AG04450 (cell line): ENCODE measurements at regions not wholly inside any gene's neighbourhood (a gene's known extent, or its start where the extent isn't known, plus 50 kb on each side); places are given as distances from the start of the nearest gene placed in this dataset.

Source experiments
- CTCF ChIA-PET: fragments of 300-600, 350-600 bp; formaldehyde crosslinking; extraction: SDS; loops from one replicate; lab custom pipeline; 2022; ENCODE audit warnings: antibody characterized with exemption, inconsistent platforms; lab: Charles Lee
- POLR2A ChIA-PET: fragments of 350-600 bp; formaldehyde crosslinking; extraction: SDS; loops from one replicate; lab custom pipeline; 2021; ENCODE audit warnings: antibody characterized with exemption, inconsistent platforms; lab: Yijun Ruan, JAX
- DNase-seq: peaks from one replicate; pipeline ENCODE4 v3.0.0-alpha.2; 2011; ENCODE audit warnings: low read depth, low spot score
- H3K27ac ChIP-seq: one replicate; pipeline ENCODE4 v1.5.1; 2012; ENCODE audit warnings: low read depth, low read length, control low read depth
- H3K27me3 ChIP-seq: one replicate; pipeline ENCODE4 v1.6.0; 2012; ENCODE audit warnings: low read length; ENCODE audit not compliant: control insufficient read depth, insufficient read depth
- H3K4me3 ChIP-seq: 2 replicates; pipeline ENCODE4 v1.5.1; 2011; ENCODE audit warnings: mild to moderate bottlenecking, low read depth, low read length, control low read depth
- H3K9me3 ChIP-seq: 2 replicates; pipeline ENCODE4 v1.5.1; 2012; ENCODE audit warnings: low read length; ENCODE audit not compliant: control insufficient read depth, insufficient read depth
- TF ChIP-seq, protein P1 (sequence below): IDR thresholded peaks from 2 replicates; pipeline ENCODE4 v1.5.1; 2011; ENCODE audit warnings: low read depth, low read length, control low read depth, inconsistent platforms

DNA sequence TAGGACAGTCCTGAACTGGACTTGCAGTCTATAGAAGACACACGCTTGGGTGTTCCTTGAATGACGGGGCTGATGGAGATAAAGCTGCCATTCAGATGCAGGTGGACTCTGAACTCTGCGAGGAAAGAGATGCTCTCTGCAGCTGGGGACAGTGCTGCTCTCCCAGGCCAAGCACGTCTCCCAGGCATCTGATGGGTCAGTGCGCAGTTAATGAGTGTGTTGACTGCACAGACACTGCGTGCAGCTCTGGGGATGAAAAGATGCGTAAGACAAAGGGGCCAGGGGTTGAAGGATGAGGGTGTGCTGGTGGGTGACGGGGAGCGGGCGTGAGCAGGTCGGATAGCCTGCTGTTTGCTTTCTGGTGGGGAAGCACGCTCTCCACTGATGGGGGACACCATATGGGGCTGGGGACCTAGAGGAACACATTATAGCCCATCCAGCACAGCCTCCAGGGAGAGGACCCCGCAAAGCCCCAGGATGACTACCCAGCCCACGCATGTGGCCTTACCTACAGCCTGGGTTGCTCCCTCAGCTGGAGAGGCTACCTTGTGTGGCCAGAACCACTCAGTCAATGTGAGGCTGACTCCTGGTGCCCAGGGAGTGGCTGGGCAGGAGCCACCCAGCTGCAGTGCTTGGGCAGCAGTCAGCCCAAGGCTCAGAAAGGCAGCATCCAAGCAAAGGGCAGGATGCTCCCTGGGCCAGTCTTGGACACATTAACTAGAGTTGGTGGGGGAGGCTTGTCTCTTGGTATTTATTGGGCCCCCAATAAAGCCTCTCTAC lies 246.3 kb downstream of the RBFOX3 start:
- no peak overlapping the region for H3K4me3 ChIP-seq
- H3K9me3 ChIP-seq, result no peaks in the 10 kb centered on the region
- TF ChIP-seq, protein P1, sequence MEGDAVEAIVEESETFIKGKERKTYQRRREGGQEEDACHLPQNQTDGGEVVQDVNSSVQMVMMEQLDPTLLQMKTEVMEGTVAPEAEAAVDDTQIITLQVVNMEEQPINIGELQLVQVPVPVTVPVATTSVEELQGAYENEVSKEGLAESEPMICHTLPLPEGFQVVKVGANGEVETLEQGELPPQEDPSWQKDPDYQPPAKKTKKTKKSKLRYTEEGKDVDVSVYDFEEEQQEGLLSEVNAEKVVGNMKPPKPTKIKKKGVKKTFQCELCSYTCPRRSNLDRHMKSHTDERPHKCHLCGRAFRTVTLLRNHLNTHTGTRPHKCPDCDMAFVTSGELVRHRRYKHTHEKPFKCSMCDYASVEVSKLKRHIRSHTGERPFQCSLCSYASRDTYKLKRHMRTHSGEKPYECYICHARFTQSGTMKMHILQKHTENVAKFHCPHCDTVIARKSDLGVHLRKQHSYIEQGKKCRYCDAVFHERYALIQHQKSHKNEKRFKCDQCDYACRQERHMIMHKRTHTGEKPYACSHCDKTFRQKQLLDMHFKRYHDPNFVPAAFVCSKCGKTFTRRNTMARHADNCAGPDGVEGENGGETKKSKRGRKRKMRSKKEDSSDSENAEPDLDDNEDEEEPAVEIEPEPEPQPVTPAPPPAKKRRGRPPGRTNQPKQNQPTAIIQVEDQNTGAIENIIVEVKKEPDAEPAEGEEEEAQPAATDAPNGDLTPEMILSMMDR, result no peak
- CTCF ChIA-PET, result no interaction called here
- no peak overlapping the region for H3K27ac ChIP-seq
- peaks cover 7% of the 10 kb centered on the region for H3K27me3 ChIP-seq
- no peak for DNase-seq
- POLR2A ChIA-PET, result no interaction called here

- peaks cover 7% of the 10 kb centered on the region for H3K27me3 ChIP-seq
- CTCF ChIA-PET, result no interaction called here
Measured at GRCh38 chr17:79363552-79364275, 247.1 kb downstream of the RBFOX3 start.

DNA sequence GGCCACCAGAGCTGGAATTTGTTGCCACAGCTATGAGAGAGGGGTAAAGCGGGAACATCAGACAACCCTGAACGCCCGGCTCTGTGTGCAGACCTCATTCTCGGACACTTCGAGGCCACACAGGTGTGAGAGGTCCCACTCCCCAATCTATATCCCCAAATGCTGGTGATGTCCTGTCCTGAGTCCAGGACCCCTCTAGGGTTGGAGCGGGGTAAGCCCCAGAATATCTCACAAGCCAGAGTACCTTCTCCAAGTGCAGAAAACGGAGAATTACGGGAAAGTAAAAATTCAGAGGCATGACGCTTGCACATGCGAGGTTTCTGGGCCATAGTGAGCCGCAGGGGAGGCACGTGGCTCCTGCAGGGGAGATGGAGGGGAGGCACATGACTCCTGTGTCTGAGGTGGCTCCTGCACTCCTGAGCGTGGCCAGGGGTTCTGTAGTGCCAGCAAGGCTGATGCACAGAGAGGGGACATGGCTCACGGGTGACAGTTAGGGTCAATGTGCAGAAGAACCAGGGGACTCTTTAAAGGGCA lies 248.0 kb downstream of the RBFOX3 start:
- CTCF ChIA-PET, result no interaction called here
- no peak overlapping the region for H3K27ac ChIP-seq

More at GRCh38 chr17:79363552-79364275, 247.1 kb downstream of the RBFOX3 start:
- Histone ChIP-seq H3K9me3 (no peaks in the 10 kb centered on the region), H3K27ac (no peak overlapping the region), H3K4me3 (no peak overlapping the region)
- no peak for DNase-seq
- TF ChIP-seq, protein P1, result no peak
- POLR2A ChIA-PET, result no interaction called here

DNA sequence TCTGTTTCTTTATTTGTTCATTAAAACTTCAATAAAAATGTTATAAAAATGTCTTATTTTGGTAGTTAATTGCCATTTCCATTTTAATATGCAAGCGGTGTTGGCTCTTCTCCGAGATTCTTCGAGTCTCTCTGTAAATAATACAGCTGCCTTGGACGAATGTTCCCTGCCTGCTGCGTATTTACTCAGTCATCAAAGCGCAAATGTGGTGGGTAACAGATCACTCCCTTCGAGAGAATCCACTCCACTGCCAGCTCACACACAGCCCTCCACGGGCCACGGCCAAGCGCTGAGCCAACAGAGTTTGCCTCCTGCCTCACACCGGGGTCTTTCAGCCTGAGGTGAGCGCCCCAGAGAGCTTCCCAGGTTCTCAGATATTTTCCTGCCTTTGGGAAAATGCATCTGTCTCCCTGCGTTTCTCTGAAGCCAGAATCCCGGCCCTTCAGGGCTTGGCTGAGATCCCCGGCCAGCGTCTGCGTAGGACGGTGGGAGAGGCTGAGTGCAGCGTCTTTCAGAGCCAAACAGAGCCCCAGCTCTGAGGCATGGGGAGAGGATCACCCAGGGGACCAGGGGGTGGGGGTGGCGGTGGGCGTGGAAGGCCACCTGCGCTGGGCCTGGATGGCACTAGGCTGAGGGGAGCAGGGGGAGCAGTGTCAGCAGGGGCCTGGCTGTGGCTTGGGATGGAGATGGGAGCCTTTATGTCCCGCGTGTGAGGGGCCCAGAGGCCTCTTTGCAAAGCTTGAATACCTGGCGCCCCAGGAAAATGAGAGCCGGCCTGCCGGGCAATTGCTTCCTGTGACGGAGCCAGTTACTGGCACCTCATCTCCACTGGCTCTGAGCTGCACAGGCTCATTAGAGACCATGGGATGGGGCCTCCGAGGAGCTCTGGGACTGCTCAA lies 248.7 kb downstream of the RBFOX3 start:
- POLR2A ChIA-PET, result no interaction called here
- DNase-seq, result no peak

More for the DNA sequence above, 248.0 kb downstream of the RBFOX3 start:
- POLR2A ChIA-PET, result no interaction called here
- TF ChIP-seq, protein P1, result no peak
- Histone ChIP-seq H3K27me3 (peaks cover 7% of the 10 kb centered on the region), H3K9me3 (no peaks in the 10 kb centered on the region), H3K4me3 (no peak overlapping the region)
- no peak for DNase-seq

More for the DNA sequence above, 248.7 kb downstream of the RBFOX3 start:
- no peaks in the 10 kb centered on the region for H3K9me3 ChIP-seq
- no peak overlapping the region for H3K27ac ChIP-seq
- CTCF ChIA-PET, result interaction anchor here (0.6 kb wide), 1 partner anchor 14 kb away, joined by 11 read pairs; no protein-coding TSS in a partner anchor
- H3K4me3 ChIP-seq, result no peak overlapping the region
- TF ChIP-seq, protein P1, result no peak
- H3K27me3 ChIP-seq, result peaks cover 7% of the 10 kb centered on the region
